ENCODE measurements at regions not wholly inside any gene's neighbourhood (a gene's known extent, or its start where the extent isn't known, plus 50 kb on each side); places are given as distances from the start of the nearest gene placed in this dataset.

GRCh38 chr7:156533420-156533819 lies 107.2 kb upstream of the RNF32 start:
- TF ChIP-seq RAD21 (IDR thresholded peaks at IDR 0.05; ENCODE audit: low read depth): no peak
- no peak for TF ChIP-seq MAX (IDR thresholded peaks at IDR 0.05)
- TF ChIP-seq, protein P1, sequence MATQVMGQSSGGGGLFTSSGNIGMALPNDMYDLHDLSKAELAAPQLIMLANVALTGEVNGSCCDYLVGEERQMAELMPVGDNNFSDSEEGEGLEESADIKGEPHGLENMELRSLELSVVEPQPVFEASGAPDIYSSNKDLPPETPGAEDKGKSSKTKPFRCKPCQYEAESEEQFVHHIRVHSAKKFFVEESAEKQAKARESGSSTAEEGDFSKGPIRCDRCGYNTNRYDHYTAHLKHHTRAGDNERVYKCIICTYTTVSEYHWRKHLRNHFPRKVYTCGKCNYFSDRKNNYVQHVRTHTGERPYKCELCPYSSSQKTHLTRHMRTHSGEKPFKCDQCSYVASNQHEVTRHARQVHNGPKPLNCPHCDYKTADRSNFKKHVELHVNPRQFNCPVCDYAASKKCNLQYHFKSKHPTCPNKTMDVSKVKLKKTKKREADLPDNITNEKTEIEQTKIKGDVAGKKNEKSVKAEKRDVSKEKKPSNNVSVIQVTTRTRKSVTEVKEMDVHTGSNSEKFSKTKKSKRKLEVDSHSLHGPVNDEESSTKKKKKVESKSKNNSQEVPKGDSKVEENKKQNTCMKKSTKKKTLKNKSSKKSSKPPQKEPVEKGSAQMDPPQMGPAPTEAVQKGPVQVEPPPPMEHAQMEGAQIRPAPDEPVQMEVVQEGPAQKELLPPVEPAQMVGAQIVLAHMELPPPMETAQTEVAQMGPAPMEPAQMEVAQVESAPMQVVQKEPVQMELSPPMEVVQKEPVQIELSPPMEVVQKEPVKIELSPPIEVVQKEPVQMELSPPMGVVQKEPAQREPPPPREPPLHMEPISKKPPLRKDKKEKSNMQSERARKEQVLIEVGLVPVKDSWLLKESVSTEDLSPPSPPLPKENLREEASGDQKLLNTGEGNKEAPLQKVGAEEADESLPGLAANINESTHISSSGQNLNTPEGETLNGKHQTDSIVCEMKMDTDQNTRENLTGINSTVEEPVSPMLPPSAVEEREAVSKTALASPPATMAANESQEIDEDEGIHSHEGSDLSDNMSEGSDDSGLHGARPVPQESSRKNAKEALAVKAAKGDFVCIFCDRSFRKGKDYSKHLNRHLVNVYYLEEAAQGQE (IDR thresholded peaks at IDR 0.05; ENCODE audit: low read depth): no peak

All from Ishikawa (cell line).